HG02588 (cell line): ENCODE measurements at regions not wholly inside any gene's neighbourhood (a gene's known extent, or its start where the extent isn't known, plus 50 kb on each side); places are given as distances from the start of the nearest gene placed in this dataset.
"Not testable (repeated sequence)": the region's sequence is repeated elsewhere in the genome, so short reads cannot be mapped to it uniquely, and the experiment has no call there.

Source experiments
- ATAC-seq: cut with Tn5 transposase; IDR thresholded peaks from one replicate; pipeline ENCODE4 v1.9.1; 2021; ENCODE audit warnings: mild to moderate bottlenecking, moderate library complexity; ENCODE audit not compliant: unreplicated experiment

- ATAC-seq = no peak
Observed at GRCh38 chr6:19562468-19562867, 274.7 kb upstream of the ID4 start.

GRCh38 chr6:19569563-19569962, 267.6 kb upstream of the ID4 start:
- ATAC-seq = no peak

- ATAC-seq = no peak
Observed at GRCh38 chr6:19571176-19571575, 266.0 kb upstream of the ID4 start.

DNA sequence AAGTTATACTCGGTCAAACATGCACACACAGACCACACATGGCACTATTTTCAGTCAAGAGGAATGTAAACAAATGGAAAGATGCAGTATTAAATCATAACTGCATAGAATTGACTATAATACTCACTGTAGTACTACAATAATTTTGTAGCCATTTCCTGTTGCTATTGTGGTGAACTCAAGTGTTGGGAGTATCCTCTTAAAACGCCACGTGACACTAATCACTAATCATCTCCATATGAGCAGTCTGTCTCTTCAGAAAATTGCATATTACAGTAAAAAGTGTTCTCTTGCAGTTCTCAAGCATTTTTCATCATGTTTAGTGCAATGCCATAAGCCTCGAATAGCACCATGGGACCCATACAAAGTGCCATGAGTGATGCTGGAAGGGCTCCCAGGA, 258.7 kb upstream of the ID4 start:
- no peak for ATAC-seq

GRCh38 chr6:19584207-19584606, 253.0 kb upstream of the ID4 start:
- ATAC-seq = not testable (repeated sequence)

GRCh38 chr6:19587238-19587942, 249.8 kb upstream of the ID4 start:
- no peak for ATAC-seq

GRCh38 chr6:19590501-19591131, 246.6 kb upstream of the ID4 start:
- ATAC-seq = no peak

DNA sequence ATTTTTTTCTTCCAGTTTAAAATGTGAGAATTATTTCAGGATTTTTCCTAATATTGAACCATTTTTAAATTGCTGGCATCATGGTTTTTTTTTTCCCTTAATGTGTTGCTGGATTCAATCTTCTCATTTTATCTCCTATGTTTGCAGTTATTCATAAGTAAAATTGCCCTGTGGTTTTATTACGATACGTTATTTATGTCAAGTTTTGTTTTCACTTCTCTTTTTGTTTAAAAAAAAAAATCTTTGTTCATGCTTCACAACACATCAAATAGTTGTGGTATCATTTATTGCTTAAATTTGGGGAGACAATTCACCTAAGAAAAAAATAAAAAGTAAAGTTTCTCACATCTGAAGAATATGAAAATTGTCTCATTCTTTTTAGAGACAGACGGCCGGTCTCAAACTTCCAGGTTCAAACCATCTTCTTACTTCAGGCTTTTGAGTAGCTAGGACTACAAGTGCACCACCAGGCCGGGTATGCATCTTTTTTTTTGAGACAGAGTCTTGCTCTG, 239.3 kb upstream of the ID4 start:
- no peak for ATAC-seq

DNA sequence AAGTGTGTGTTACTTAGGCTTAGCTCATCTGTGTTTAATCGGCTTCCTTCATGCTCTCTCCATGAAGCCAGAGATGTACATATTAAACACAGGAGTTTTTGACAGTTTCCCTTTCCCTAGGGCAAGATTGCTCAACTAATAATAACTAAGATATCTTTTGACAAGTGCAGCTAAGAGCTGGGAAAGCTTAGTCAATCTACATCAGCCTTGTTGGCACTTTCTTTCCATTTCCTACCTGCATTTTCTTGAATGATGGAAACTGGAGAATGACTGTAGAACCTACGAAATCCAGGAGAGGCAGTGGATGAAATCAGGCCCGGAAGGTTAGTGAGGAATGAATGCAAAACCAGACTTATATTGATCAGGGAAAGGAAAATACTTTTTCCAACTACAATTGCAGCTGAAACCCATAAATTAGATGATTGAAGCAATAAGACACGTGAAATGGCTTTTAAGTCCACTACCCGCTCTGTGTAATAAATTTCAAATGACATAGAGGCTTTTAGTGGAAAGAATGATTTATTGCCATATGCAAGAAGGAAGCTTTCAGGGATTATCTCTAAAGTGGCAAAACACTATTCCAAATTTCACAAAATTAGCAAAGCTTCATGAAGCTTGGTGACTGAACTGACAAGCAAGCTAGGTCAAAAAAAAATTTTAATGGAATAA, 237.2 kb upstream of the ID4 start:
- no peak for ATAC-seq

- ATAC-seq = no peak
Observed at GRCh38 chr6:19602434-19603013, 234.6 kb upstream of the ID4 start.

- ATAC-seq = no peak
Observed at GRCh38 chr6:19603721-19604120, 233.4 kb upstream of the ID4 start.

GRCh38 chr6:19605624-19606023, 231.5 kb upstream of the ID4 start:
- no peak for ATAC-seq

DNA sequence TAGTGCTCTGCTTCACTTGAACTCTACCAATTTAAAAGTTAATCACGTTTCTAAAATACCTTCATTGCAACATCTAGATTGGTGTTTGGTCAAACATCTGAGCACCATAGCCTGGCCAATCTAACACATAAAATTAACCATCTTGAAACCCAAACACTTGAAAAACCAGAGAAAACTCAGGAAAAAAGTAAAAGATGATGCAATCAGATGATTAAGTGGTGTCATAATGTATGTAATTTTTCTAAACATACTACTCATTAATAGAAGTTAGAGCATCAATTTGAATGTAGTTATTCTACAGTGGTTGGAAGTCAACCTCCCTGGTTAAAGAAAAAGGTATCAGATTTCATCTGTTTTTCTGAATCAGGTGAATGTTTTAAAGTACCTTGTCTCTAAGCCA, 228.6 kb upstream of the ID4 start:
- ATAC-seq = no peak

DNA sequence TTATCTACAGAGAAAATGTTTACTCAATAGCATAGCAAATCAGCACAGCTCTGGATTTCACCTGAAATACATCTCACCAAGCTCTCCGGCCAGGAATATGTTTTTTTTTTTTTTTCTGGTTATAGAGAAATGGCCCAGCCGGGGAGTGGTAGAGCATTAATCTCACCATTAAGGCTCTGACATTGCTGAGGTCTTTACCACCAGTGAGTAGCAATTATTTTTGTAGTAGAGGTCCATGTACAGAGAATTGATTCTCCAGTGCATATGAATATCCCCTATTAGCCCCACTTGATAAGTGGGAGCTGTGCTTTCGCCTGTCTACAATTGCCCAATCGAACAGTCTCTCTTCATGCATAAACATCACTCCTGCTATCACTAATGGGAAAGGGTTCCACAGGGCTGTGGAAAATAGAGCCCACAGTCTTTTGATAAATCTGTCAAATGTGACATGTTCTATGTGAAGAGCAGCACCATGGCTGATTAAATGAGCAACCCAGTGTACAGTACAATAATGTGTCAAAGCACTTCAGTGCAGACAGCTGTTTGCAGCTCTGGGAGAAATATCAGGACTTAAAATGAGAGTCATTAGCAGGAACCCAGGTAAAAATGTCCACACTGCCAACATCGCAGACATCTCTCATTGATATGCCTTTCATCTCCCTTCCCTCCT, 227.1 kb upstream of the ID4 start:
- ATAC-seq = no peak

DNA sequence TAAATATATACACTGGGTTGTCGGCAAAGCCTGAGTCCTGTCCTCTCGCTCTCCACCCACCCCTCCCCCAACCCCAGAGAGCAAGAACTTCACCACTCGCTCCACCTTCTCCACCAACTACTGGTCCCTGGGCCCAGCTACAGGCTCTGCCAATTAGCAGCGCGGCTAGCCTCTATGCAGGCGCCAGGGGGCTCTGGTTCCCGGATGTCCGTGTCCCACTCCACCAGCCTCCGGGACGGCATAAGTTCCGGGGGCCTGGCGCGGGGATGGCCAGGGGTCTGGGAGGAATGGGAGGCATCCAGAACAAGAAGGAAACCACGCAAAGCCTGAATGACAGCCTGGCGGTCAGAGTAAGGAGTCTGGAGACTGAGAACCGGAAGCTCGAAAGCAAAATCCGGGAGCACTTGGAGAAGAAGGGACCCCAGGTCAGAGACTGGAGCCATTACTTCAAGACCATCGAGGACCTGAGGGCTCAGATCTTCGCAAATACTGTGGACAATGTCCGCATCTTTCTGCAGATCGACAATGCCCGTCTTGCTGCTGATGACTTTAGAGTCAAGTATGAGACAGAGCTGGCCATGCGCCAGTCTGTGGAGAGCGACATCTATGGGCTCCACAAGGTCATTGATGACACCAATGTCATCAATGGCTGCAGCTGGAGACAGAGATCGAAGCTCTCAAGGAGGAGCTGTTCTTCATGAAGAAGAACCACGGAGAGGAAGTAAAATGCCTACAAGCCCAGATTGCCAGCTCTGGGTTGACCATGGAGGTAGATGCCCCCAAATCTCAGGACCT, 224.3 kb upstream of the ID4 start:
- ATAC-seq = not testable (repeated sequence)

GRCh38 chr6:19613678-19614077, 223.5 kb upstream of the ID4 start:
- ATAC-seq = no peak

GRCh38 chr6:19616022-19616421, 221.1 kb upstream of the ID4 start:
- ATAC-seq = no peak

DNA sequence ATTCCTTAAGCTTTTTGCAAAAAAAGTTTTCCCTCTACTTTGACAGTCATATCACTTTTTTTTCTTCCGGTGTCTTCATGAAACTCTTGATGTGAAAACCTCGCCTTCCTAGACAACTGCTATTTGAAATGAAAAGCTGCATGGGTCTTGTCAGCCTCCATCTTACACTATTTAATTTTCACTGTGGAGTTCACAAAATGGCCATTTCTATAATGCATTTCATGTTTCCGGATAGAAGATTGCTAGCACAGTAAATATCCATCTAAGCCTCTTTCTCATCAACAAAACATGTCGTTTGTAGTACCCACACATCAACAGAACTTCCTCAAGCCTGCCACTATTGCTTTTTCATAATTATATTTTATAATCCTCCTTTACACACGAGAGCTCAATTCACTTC, 204.9 kb upstream of the ID4 start:
- ATAC-seq = no peak

DNA sequence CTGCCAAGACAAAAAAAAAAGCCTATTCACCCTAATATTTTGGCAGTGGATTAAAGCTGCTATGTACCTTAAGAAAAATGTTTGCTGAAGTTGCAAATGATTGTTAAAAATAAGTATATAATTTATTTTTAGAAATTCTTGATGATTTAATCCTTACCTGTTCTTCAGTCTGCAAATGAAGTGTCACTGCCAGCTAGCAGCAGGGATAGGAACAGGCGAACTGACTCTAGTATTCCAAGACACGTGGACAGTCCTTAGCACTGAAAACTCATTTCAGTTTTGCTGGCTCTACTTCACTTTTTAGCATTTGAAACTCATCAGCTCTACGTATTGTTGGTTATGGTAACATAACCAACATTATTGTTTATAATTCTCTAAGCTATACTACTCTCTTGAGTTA, 204.4 kb upstream of the ID4 start:
- ATAC-seq = no peak

- no peak for ATAC-seq
Observed at GRCh38 chr6:19635728-19636127, 201.4 kb upstream of the ID4 start.
